Pancreas (tissue), 10 donors: ENCODE measurements at regions not wholly inside any gene's neighbourhood (a gene's known extent, or its start where the extent isn't known, plus 50 kb on each side); places are given as distances from the start of the nearest gene placed in this dataset.

Experiments used
- ATAC-seq, 4 donors: fragments of 200-7000 bp; cut with Tn5 transposase; one replicate each; pipeline versions ENCODE4 v1.8.0 to v1.9.1; 2020; ENCODE audit warnings: mild to moderate bottlenecking in 4 of 4, moderate library complexity in 4 of 4
- DNase-seq, 6 donors: peaks; one replicate each; pipeline ENCODE4 v3.0.0-alpha.2; 2020
- FAIRE-seq: peaks from 2 replicates; lab custom pipeline; 2012; peaks lifted over from hg19 to GRCh38; lab: Jason Lieb, UNC
- H3K27ac ChIP-seq, 4 donors: fragments of 200-600 bp; sonication (generic); 1 replicate in 3 of 4; 2 replicates in 1 of 4; pipeline versions ENCODE4 v1.5.0 to v1.8.0; 2020
- H3K27me3 ChIP-seq, 4 donors: fragments of 200-600 bp; one replicate each; pipeline ENCODE4 v1.8.0; 2021
- H3K36me3 ChIP-seq, 3 donors: fragments of 200-600 bp; sonication (generic) in 1 of 3; one replicate each; pipeline versions ENCODE4 v1.5.0 to v1.8.0; 2020 to 2021
- H3K4me1 ChIP-seq, 3 donors: fragments of 200-600 bp; one replicate each; pipeline ENCODE4 v1.8.0; 2021
- H3K4me3 ChIP-seq, 4 donors: fragments of 200-600 bp; sonication (generic) in 2 of 4; one replicate each; pipeline versions ENCODE4 v1.5.0 to v1.8.0; 2020 to 2021
- H3K9me3 ChIP-seq, 4 donors: fragments of 200-600 bp; one replicate each; pipeline ENCODE4 v1.8.0; 2021
- WGBS, 2 donors: extraction: QIAGEN DNeasy Blood & Tissue Kit; methylation state at CpG; one replicate each; pipeline ENCODE4 v1.1.7; 2013; 5-methylcytosine and 5-hydroxymethylcytosine counted together
- intact Hi-C, 3 donors: fragments of 100-400 bp; cut with DNase I; formaldehyde crosslinking; loops; one replicate each; pipeline versions ENCODE4 v1.11.1 to v1.14.2; 2022
- TF ChIP-seq, protein P1 (sequence below), 4 donors: fragments of 200-600 bp; sonication (generic) in 3 of 4; IDR thresholded peaks; one replicate each; pipeline versions ENCODE4 v1.5.0 to v1.8.0; 2021; ENCODE audit warnings: antibody characterized with exemption in 4 of 4
- donor health status: healthy with polysubstance abuse.
- donor health status: DM: no; HTN: no; CAD: no; lungs with moderate emphysema.
- donor health status: DM: no; HTN: no; CAD: no.
- donor health status: control.
- donor health status: control.
- donor health status: Bipolar disorder and iron deficiency.
- donor health status: DM: yes; HTN: yes; CAD: no.
- donor health status: DM: no; HTN: no; CAD: no.
- donor health status: DM: no; HTN: no; CAD: no.
- donor health status: DM: yes; HTN: yes; CAD: no.

DNA sequence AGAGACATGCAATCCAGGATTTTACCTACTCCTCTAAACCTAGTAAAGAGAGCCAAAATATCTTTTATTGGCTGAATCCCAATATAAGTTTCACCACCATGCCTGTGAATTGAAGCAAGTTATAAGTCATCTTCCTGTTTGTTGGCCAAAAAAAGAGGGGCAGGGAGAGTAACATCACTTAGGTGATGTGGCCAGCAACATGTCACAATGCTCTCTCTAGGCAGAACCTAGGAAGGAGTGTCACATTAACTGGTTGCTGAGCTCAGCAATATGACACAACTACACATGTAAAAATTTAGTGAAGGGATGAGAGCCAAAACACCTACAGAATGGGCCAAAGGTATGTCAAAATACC is 895.9 kb upstream of the AMELY start:
- H3K27me3 ChIP-seq: no peaks in the 10 kb centered on the region
- intact Hi-C loops: no loop called here
- ATAC-seq: no peak

DNA sequence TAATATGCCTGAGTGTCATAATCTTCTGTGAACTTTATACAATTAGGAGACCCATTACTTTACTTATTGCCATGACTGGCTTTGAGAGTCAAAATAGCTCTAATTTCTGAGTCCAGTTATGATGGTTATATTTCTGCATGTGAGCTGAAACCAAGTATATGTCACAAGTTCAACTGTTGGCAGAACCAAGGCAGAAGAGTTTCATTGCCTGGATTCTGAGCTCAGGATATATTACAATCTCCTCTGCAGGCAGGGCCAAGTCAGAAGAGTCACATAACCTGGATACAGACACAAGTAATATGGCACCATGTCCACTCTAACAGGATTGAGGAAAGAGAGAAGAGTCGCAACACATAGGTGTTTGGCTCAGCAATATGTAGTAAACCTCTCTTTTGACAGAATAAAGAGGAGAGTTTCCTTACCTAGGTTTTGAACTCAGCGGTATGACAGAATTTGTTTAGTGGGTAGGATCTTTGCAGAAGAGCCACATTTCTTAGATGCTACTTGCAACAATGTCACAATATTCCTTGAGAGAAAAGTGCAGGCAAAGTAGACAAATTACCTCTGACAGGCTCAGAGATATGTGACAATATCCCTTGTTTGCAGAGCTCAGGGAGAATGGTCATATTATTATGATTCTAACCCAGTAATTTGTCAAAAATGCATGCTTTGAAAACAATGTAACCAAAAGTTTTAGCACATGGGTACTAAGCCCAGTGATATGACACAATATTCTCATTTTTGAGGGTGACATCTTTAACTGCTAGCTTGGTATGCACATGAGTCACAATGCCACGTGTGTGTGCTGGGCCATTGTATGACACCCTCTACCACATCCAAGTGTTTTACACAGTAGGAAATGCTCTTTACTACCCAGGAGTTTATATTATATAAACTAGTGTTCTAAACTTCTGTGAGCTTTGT is 895.3 kb upstream of the AMELY start:
- DNase-seq (no peak), FAIRE-seq (no peak), ATAC-seq (no peak)
- H3K27ac ChIP-seq: no peak overlapping the region
- WGBS, 2 donors: 87% methylated on average over 3 of the region's 3 CpGs; no CpG with 5 or more reads in 1 of the 2 donors
- no peaks in the 10 kb centered on the region for H3K4me1 ChIP-seq
- H3K4me3 ChIP-seq: no peak overlapping the region
- intact Hi-C loops: no loop called here
- H3K27me3 ChIP-seq: no peaks in the 10 kb centered on the region
- H3K9me3 ChIP-seq: no peaks in the 10 kb centered on the region
- H3K36me3 ChIP-seq: no peaks in the 10 kb centered on the region
- TF ChIP-seq, protein P1, sequence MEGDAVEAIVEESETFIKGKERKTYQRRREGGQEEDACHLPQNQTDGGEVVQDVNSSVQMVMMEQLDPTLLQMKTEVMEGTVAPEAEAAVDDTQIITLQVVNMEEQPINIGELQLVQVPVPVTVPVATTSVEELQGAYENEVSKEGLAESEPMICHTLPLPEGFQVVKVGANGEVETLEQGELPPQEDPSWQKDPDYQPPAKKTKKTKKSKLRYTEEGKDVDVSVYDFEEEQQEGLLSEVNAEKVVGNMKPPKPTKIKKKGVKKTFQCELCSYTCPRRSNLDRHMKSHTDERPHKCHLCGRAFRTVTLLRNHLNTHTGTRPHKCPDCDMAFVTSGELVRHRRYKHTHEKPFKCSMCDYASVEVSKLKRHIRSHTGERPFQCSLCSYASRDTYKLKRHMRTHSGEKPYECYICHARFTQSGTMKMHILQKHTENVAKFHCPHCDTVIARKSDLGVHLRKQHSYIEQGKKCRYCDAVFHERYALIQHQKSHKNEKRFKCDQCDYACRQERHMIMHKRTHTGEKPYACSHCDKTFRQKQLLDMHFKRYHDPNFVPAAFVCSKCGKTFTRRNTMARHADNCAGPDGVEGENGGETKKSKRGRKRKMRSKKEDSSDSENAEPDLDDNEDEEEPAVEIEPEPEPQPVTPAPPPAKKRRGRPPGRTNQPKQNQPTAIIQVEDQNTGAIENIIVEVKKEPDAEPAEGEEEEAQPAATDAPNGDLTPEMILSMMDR (IDR thresholded peaks at IDR 0.05): no peak

More for the DNA sequence above, 895.9 kb upstream of the AMELY start:
- H3K36me3 ChIP-seq: no peaks in the 10 kb centered on the region
- FAIRE-seq (no peak), DNase-seq (no peak)
- H3K4me1 ChIP-seq: no peaks in the 10 kb centered on the region
- no peak overlapping the region for H3K4me3 ChIP-seq
- H3K27ac ChIP-seq: no peak overlapping the region
- H3K9me3 ChIP-seq: no peaks in the 10 kb centered on the region
- TF ChIP-seq, protein P1 (IDR thresholded peaks at IDR 0.05): no peak

DNA sequence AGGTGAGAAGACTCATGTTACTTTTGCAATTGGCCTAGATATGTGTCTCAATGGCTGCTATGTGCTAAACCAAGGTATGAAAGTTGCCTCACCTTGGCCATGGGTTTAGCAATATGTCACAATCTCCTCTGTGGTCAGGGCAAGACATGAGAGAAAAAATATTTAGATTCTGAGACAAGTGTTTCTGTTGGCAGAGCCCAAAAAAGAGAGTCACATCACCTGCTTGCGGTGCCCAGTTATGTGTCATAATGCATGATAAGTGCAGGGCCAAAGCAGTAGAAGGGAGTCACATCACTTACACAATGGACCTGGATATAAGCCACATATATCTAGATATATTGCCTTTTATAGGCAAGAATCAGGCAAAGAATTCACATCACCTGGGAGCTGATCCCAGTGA is 894.1 kb upstream of the AMELY start:
- no peak for ATAC-seq
- no peaks in the 10 kb centered on the region for H3K36me3 ChIP-seq
- H3K27me3 ChIP-seq: no peaks in the 10 kb centered on the region
- no peak overlapping the region for H3K4me3 ChIP-seq
- no peak for DNase-seq
- no peak for FAIRE-seq
- H3K27ac ChIP-seq: no peak overlapping the region
- H3K4me1 ChIP-seq: no peaks in the 10 kb centered on the region
- no peaks in the 10 kb centered on the region for H3K9me3 ChIP-seq
- intact Hi-C loops: no loop called here
- TF ChIP-seq, protein P1 (IDR thresholded peaks at IDR 0.05): no peak
- WGBS, 2 donors: 95% methylated on average over 1 of the region's 1 CpG; no CpG with 5 or more reads in 1 of the 2 donors

DNA sequence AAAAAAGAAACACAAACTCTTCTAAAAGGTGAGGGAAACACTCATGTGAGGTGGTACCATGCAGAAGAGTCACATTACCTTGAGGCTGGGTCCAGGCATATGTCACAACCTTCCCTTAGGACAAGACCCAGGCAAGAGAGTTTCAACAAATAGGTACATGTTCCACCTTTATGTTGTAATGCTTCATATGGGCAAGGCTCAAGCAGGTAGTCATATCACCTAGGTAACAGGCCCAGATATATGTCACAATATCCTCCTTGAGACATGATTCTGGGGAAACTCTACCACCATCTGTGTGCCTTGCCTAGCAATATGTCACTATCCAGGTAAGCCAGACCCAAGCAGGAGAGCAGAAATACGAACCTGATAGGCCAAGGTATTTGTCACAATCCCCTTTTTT is 892.2 kb upstream of the AMELY start:
- no peak for FAIRE-seq
- Histone ChIP-seq H3K36me3 (no peaks in the 10 kb centered on the region), H3K4me3 (no peak overlapping the region), H3K9me3 (no peaks in the 10 kb centered on the region), H3K4me1 (no peaks in the 10 kb centered on the region), H3K27ac (no peak overlapping the region), H3K27me3 (no peaks in the 10 kb centered on the region)
- no peak for DNase-seq
- ATAC-seq: no peak
- TF ChIP-seq, protein P1 (IDR thresholded peaks at IDR 0.05): no peak
- WGBS, 2 donors: 80% methylated on average over 1 of the region's 1 CpG; no CpG with 5 or more reads in 1 of the 2 donors
- intact Hi-C loops: no loop called here

DNA sequence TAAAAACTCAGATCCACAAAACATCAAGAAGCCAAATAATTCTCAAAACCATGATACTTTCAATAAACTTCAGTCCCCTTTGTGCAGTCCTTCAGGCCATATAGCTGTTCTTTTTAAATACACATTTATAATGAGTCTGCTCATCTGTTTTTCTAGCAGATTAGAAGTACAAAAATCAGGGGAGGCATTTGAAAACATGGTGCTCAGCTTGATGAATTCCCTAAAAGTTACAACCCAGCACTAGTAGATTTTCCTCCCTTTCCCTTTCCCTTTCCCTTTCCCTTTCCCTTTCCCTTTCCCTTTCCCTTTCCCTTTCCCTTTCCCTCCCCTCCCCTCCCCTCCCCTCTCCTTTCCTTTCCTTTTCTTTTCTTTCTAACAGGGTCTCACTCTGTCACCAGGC is 884.6 kb upstream of the AMELY start:
- H3K36me3 ChIP-seq: no peaks in the 10 kb centered on the region
- DNase-seq (no peak), ATAC-seq (no peak), FAIRE-seq (no peak)
- no peak overlapping the region for H3K27ac ChIP-seq
- no peaks in the 10 kb centered on the region for H3K4me1 ChIP-seq
- H3K9me3 ChIP-seq: no peaks in the 10 kb centered on the region
- H3K27me3 ChIP-seq: no peaks in the 10 kb centered on the region
- TF ChIP-seq, protein P1 (IDR thresholded peaks at IDR 0.05): no peak
- intact Hi-C loops: no loop called here
- no peak overlapping the region for H3K4me3 ChIP-seq
